SH-SY5Y (cell line): ENCODE measurements at regions not wholly inside any gene's neighbourhood (a gene's known extent, or its start where the extent isn't known, plus 50 kb on each side); places are given as distances from the start of the nearest gene placed in this dataset.

Source experiments
- GATA2 ChIP-seq: IDR thresholded peaks from 2 replicates; pipeline ENCODE4 v1.6.1; 2011; ENCODE audit warnings: mild to moderate bottlenecking, low read depth, low read length
- GATA3 ChIP-seq: IDR thresholded peaks from 2 replicates; pipeline ENCODE4 v1.6.1; 2011; ENCODE audit warnings: low read depth, mild to moderate bottlenecking, low read length, moderate library complexity

DNA sequence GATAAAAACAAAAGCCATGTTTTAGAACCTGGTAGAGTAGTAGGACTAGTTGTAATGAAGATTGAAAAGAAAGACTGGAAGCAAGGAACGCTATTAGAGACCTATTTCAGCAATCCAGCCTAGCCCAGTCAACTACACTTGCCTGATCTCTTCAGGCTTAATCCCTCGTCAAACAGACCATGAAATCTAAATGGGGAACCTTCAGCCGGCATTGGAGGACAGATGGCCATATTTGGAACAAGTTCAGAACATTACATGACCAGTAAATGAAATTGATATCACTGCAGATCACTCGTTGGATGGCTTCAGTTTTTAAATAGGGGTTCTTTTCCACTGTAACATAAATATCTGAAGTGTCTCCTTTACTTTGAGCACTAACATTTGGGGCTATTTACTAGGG, 84.8 kb upstream of the WDR44 start:
- TF ChIP-seq GATA3 (no peak), GATA2 (no peak)

DNA sequence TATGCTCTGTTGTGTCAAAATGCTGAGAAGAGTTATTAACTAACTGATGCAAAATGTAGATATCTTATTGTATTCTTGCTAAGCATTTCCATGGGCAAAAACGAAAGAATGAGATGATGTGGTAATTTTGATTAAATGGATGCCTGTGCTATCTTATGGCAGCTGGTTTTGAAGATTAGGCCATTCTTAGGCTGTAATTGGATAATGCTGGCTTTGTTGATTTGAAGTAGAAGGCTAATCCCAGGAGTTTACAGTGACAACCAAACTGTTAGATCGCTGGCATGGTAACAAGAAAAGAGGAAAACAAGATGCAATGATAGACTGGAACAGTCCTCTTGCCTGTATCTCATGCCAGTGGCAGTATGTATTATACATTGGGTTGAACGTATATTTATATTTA, 74.1 kb upstream of the WDR44 start:
- TF ChIP-seq GATA2 (peak; percentile 39; the same call in 1 of the 2 replicates), GATA3 (0 out of 2 replicates have a peak, but pooled peaks have one; percentile 17)

DNA sequence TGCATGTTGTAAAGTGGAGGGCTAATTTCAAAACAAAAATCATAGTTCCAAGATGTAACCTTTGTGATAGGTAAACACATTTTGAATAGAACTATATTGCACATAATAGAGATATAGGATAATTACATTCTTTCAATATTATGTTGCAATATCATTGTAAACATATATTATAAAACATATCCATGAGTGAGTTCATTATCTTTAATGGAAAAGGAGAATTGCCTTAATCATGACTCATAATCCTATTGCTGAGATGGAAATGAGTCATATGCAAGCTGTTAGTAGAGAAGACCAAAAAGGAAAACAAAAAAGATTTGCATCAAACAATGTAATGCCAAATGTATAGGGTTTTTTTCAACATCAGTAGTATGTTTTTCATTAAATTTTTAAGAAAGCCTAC, 73.7 kb upstream of the WDR44 start:
- TF ChIP-seq GATA3 (no peak), GATA2 (no peak)

DNA sequence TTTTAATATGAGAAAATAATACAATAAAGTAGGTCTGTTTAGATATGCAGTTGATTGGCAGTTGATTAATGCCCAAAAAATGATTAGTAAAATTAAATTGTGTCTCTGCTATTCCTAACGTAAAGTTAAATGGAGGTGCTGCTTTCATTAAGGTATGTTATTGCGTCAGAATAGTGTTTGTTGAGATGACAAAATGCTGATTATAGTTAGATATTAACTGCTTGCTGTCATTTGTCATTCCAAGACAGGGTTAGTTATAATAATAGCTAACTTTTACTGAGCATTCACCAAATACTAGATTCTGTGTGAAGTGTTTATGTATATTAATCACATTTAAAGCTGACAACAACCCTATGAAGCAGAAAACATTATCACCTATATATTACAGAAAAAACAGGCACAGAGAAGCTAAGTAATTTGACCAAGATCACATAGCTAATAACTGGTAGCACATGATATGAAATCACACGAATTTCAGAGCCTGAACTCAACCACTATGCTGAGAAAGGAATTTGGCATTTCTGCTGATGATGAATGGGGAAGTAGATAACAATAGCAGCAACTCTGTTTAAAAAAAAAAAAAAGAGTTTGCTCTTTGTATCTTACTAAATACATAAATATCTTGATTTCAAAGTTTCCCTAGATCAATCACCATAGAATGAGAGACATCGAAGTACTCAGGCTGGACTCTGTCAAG, 59.7 kb upstream of the WDR44 start:
- TF ChIP-seq GATA3: no peak
- no peak for TF ChIP-seq GATA2

DNA sequence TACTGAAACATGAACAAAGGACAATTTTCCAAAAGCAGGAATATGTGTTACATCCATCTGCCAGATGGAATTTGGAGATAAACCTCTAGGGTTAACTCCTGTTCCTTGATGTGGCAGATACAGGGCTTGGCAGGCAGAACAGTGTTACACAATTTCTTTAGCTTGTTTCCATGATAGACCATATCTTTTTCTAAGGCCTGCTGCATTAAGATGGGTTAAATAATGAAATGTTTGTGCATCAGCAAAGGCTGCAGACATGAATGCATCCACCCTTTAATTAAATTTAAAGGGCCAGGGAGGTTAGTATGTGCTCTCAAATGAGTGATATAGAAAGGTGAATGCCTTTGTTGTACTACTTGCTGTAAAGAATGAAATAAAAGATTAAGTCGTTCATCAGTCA, 50.1 kb upstream of the WDR44 start:
- peak; percentile 40; the same call in 1 of the 2 replicates for TF ChIP-seq GATA2
